ENCODE measurements at regions not wholly inside any gene's neighbourhood (a gene's known extent, or its start where the extent isn't known, plus 50 kb on each side); places are given as distances from the start of the nearest gene placed in this dataset.

- Histone ChIP-seq H3K9me3 (ENCODE audit: low read length) (0 out of 2 replicates have a peak, but pooled peaks cover 4% of the 10 kb centered on the region), H3K4me1 (ENCODE audit: insufficient read depth, low read length, poor library complexity, severe bottlenecking) (no peaks in the 10 kb centered on the region), H3K36me3 (ENCODE audit: insufficient read depth, low read length) (no peaks in the 10 kb centered on the region), H3K9me2 (ENCODE audit: insufficient read depth, low read length) (no peaks in the 10 kb centered on the region), H3K27ac (ENCODE audit: low read depth, low read length, poor library complexity, severe bottlenecking) (no peak overlapping the region), H2AFZ (ENCODE audit: low read length) (no peak overlapping the region), H3K4me3 (ENCODE audit: low read depth, low read length, poor library complexity, severe bottlenecking) (no peak overlapping the region), H3K79me2 (ENCODE audit: insufficient read depth, low read depth, low read length) (no peaks in the 10 kb centered on the region), H3K4me2 (ENCODE audit: low read length) (no peak overlapping the region), H4K20me1 (ENCODE audit: insufficient read depth, low read length) (no peaks in the 10 kb centered on the region)
- no peak for TF ChIP-seq EZH2phosphoT487 (IDR thresholded peaks at IDR 0.05; ENCODE audit: borderline replicate concordance, low read depth, low read length)
- TF ChIP-seq CTCF (conservative IDR thresholded peaks at IDR 0.05; ENCODE audit: low read length), result no peak
- no TSS peak for BruUV-seq (replicated peaks)
- ChIA-PET POLR2A (no interaction called here), CTCF (ENCODE audit: unreplicated experiment) (no interaction called here)
- no peak for DNase-seq (ENCODE audit: low spot score)
- intact Hi-C loops (cut with micrococcal nuclease; ENCODE audit: unreplicated experiment), result no loop called here
Measured at GRCh38 chr1:108064255-108064654, 99.3 kb upstream of the VAV3 start.

GRCh38 chr1:108063703-108064102 is 98.7 kb upstream of the VAV3 start:
- Histone ChIP-seq H2AFZ (ENCODE audit: low read length) (no peak overlapping the region), H3K4me2 (ENCODE audit: low read length) (no peak overlapping the region), H3K27ac (ENCODE audit: low read depth, low read length, poor library complexity, severe bottlenecking) (no peak overlapping the region), H3K9me3 (ENCODE audit: low read length) (0 out of 2 replicates have a peak, but pooled peaks cover 4% of the 10 kb centered on the region), H3K4me1 (ENCODE audit: insufficient read depth, low read length, poor library complexity, severe bottlenecking) (no peaks in the 10 kb centered on the region), H4K20me1 (ENCODE audit: insufficient read depth, low read length) (no peaks in the 10 kb centered on the region), H3K4me3 (ENCODE audit: low read depth, low read length, poor library complexity, severe bottlenecking) (no peak overlapping the region), H3K79me2 (ENCODE audit: insufficient read depth, low read depth, low read length) (no peaks in the 10 kb centered on the region), H3K9me2 (ENCODE audit: insufficient read depth, low read length) (no peaks in the 10 kb centered on the region), H3K36me3 (ENCODE audit: insufficient read depth, low read length) (no peaks in the 10 kb centered on the region)
- DNase-seq (ENCODE audit: low spot score), result no peak
- TF ChIP-seq CTCF (conservative IDR thresholded peaks at IDR 0.05; ENCODE audit: low read length), result no peak
- no peak for TF ChIP-seq EZH2phosphoT487 (IDR thresholded peaks at IDR 0.05; ENCODE audit: borderline replicate concordance, low read depth, low read length)
- no TSS peak for BruUV-seq (replicated peaks)
- intact Hi-C loops (cut with micrococcal nuclease; ENCODE audit: unreplicated experiment), result no loop called here
- ChIA-PET CTCF (ENCODE audit: unreplicated experiment) (no interaction called here), POLR2A (no interaction called here)

GRCh38 chr1:108059945-108060344 is 95.0 kb upstream of the VAV3 start:
- no peak overlapping the region for H3K4me3 ChIP-seq (ENCODE audit: low read depth, low read length, poor library complexity, severe bottlenecking)
- POLR2A ChIA-PET, result no interaction called here
- no peaks in the 10 kb centered on the region for H4K20me1 ChIP-seq (ENCODE audit: insufficient read depth, low read length)
- no peak overlapping the region for H2AFZ ChIP-seq (ENCODE audit: low read length)
- TF ChIP-seq EZH2phosphoT487 (IDR thresholded peaks at IDR 0.05; ENCODE audit: borderline replicate concordance, low read depth, low read length), result no peak
- TF ChIP-seq CTCF (conservative IDR thresholded peaks at IDR 0.05; ENCODE audit: low read length), result no peak
- CTCF ChIA-PET (ENCODE audit: unreplicated experiment), result no interaction called here
- intact Hi-C loops (cut with micrococcal nuclease; ENCODE audit: unreplicated experiment), result no loop called here
- no peak overlapping the region for H3K27ac ChIP-seq (ENCODE audit: low read depth, low read length, poor library complexity, severe bottlenecking)
- no TSS peak for BruUV-seq (replicated peaks)
- H3K9me2 ChIP-seq (ENCODE audit: insufficient read depth, low read length), result no peaks in the 10 kb centered on the region
- no peaks in the 10 kb centered on the region for H3K4me1 ChIP-seq (ENCODE audit: insufficient read depth, low read length, poor library complexity, severe bottlenecking)
- no peaks in the 10 kb centered on the region for H3K36me3 ChIP-seq (ENCODE audit: insufficient read depth, low read length)
- no peak for DNase-seq (ENCODE audit: low spot score)
- H3K4me2 ChIP-seq (ENCODE audit: low read length), result no peak overlapping the region
- H3K9me3 ChIP-seq (ENCODE audit: low read length), result 0 out of 2 replicates have a peak, but pooled peaks cover 4% of the 10 kb centered on the region
- H3K79me2 ChIP-seq (ENCODE audit: insufficient read depth, low read depth, low read length), result no peaks in the 10 kb centered on the region
